ENCODE measurements at regions not wholly inside any gene's neighbourhood (a gene's known extent, or its start where the extent isn't known, plus 50 kb on each side); places are given as distances from the start of the nearest gene placed in this dataset.

DNA sequence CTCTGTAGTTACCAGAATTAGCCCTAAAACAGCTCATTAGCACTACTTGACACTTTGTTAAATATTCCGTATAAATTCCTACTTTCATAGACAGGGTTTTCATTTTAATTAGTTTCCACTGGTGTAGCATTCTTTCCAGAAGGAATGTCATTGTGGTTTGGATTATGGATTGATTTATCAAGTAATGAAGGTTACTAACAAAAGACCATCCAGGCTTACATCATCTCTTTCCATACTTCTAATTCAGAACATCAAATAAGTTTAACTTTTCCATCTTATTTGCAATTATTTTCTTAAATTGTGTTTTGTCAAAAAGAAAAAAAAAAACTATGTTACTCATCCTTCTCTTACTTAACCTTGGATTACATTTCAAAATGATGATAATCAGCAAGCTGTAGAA, 231.8 kb upstream of the SPOPL start:
- TF ChIP-seq POLR2AphosphoS5 (IDR thresholded peaks at IDR 0.05) (no peak), EP300 (IDR thresholded peaks at IDR 0.05; ENCODE audit: low read depth) (no peak)
- TF ChIP-seq, protein P1, sequence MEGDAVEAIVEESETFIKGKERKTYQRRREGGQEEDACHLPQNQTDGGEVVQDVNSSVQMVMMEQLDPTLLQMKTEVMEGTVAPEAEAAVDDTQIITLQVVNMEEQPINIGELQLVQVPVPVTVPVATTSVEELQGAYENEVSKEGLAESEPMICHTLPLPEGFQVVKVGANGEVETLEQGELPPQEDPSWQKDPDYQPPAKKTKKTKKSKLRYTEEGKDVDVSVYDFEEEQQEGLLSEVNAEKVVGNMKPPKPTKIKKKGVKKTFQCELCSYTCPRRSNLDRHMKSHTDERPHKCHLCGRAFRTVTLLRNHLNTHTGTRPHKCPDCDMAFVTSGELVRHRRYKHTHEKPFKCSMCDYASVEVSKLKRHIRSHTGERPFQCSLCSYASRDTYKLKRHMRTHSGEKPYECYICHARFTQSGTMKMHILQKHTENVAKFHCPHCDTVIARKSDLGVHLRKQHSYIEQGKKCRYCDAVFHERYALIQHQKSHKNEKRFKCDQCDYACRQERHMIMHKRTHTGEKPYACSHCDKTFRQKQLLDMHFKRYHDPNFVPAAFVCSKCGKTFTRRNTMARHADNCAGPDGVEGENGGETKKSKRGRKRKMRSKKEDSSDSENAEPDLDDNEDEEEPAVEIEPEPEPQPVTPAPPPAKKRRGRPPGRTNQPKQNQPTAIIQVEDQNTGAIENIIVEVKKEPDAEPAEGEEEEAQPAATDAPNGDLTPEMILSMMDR (IDR thresholded peaks at IDR 0.05) = no peak

All from transverse colon (tissue), 4 donors.